SK-N-DZ (cell line): ENCODE measurements at regions not wholly inside any gene's neighbourhood (a gene's known extent, or its start where the extent isn't known, plus 50 kb on each side); places are given as distances from the start of the nearest gene placed in this dataset.

ENCODE experiments used
- DNase-seq: peaks from one replicate; pipeline ENCODE4 v3.0.0-alpha.2; 2015; ENCODE audit warnings: low spot score

DNA sequence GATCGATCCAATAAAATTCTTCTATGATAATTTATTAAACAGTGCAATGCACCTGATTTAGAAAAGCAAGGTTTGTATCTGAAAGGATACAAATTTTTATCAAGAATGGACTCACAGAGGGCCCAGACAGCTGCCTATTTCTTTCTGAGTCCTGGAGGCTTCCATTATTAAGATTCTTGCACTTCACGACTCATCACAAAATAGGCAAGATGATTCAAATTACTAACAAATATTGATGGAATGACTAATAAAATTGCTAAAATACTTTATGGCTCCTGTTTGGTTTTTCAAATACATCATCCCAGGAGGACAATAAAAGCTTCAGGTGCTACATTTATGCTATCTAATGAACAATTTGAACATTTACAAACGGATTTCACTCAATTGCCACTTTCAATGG, 483.0 kb upstream of the AGTR1 start:
- no peak for DNase-seq

DNA sequence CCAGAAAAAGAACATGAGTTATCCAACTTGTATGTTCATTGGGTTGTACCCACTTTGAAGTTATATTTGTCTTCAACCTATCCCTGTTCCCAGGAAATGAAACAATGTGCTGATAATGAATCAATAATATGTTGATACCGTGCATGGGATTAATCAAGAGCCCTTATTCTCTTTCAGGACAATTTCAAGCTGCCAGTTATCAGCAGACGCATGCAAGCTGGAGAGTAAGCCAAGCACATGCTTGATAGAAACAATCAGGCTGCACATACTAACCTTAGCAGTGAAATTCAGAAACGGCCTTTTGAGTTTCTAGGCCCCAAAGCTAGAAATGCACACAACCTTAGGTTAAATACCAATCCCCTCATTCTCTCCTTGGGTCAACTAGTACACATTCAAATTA, 480.4 kb upstream of the AGTR1 start:
- no peak for DNase-seq

DNA sequence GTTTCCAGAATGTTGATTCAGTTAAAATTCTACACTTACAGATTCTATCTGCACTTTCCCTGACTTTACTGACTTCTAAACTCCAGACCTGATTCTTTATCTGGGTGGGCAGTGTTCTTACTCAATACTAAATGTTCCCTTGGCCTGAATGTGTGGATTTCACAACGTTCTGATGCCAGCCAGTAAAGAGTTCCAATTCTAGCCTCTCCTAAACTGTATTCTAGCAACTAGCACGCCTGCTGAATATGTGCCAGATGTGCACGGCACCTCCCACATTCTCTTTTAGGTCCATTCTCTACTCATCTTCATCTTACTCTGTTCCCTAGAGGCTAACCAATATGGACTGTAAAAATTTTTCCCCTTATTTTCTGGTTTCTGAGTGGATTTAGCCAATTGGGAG, 479.5 kb upstream of the AGTR1 start:
- DNase-seq, result no peak

DNA sequence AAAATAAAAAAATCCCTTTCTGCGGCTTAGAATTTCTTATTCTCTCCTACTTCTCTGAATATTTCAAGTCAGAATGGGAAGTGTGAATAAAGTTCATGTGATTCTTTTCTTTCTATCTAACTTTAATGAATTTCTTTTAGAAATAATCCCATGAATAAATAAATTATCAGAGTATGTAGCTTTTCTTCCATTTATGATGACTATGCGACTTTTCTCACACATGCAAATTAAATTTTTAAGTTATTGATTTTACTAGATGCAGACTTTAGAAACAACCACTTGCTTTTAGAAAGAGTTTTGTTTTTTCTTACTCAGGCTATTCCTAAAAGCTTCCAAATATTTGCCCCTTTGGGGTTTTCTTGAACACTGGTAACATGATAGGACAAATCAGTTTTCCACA, 477.7 kb upstream of the AGTR1 start:
- DNase-seq, result no peak

DNA sequence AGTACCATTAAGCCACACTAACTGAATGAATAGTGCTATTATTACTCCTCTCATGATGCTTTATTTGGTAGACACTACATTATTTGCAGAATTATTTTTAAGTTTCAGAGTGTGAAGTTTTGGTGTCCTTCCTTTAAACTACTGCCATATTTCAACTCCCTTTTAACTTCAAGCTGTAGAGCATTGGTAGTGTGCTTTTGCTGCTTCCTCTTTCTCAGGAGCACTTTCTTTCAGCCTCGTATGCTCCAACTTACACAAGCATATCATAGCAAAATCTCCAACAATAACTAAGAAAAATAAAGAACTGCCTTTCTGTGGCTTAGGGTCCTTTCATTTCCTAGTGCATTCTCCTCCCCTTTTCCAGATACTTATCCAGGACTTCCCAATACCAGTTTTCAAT, 476.4 kb upstream of the AGTR1 start:
- no peak for DNase-seq

DNA sequence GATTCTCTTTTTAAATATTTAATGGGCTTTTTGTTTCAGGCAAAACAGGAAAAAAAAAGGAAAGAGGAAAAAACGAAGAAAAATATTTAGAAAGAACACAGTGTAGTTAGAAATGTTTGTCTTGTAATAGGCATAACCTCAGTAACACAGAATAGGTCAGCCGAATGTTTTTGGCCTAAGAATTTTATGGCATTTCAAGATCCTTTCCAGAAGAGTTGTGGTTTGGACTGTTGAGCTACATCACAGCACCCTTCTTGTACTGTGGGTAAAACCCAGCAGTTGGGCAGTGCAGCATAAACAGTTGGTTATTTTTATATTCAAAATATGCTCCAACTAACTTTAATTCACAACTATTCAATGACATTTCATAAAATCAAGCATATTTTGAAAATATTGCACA, 474.4 kb upstream of the AGTR1 start:
- DNase-seq, result no peak

DNA sequence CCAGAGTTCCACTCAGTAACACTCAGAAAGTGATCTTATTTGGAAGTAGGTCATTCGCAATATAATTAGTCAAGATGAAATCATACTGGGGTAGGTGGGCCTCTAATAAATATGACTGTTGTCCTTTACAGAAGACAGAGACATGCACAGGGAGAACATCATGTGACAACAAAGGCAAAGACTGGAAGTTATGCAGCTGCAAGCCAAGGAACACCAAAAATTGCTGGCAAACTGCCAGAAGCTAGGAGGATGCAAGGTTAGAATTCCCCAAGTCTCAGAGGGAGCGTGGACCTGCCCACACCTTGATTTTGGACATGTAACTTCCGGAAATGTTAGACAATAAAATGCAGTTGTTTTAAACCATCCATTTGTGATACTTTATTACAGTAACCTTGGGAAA, 471.5 kb upstream of the AGTR1 start:
- DNase-seq, result peak; percentile 51

DNA sequence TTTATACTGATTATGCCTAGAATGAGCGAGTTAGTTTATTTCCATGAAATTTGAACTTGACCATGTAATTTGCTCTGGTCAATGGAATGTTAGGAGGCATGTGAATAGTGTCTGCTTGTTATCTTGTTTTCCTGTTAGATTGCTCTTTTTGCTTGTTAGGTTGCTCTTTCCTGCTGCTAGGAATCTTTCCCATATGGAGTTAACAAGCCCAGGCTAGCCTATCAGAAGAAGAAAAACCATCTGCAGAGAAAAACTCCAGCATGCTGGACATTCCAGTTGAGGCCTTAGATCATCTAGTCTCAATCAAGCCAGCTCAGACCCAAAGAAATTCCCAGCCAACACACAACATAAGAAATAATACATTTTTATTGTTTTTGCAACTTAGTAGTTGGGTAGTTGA, 470.2 kb upstream of the AGTR1 start:
- no peak for DNase-seq

DNA sequence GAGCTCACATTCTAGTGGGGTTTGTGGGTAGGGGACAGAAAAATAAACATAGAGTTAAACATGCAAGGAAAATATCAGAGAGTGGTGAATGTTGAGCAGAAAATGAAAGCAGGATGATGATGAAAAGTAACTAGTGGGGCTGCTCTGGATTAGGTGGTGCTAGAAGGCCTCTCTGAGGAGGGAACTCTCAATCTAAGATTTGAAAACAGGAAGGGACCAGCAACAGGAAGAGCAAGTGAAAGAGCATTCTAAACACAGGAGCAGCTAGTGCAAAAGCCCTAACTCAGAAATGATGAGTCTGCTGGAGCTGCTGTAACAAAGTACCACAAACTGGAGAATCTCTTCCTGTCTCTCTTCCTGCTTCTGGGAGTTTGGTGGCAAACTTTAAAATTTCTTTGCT, 468.6 kb upstream of the AGTR1 start:
- DNase-seq, result no peak

DNA sequence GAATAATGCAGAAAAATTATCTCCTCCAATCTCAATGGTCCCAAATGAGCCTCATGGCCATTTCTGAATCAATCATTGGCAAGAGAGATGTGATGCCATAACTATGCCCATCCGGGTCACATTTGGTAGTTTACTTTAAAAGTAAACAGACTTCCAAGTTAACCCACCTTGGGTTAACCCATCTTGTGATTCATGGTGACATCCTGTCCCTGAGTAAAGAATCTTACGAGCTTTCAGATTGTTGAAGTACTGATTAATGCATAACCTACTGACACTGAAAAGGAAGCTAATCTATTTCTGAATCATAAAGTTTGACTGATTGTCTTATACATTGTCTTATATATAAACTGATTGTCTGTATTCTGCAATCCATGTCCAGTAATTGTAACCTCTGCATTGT, 467.2 kb upstream of the AGTR1 start:
- no peak for DNase-seq

DNA sequence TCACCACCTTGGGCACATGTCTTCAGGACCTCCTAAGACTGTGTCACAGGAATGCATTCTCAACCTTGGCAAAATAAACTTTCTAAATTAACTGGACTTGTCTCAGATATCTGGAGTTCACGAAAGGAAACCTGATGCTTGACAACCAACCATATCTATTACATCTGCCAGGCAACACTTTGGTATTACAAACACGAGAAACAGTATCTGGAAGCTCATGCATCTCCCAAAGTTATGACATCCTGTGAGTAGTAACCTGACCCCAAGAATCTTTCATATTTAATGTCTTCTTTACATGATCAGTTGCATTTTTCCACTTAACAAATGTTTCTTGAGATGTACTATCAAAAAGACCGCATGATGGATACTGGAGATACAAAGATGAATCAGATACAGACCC, 465.3 kb upstream of the AGTR1 start:
- DNase-seq, result no peak

DNA sequence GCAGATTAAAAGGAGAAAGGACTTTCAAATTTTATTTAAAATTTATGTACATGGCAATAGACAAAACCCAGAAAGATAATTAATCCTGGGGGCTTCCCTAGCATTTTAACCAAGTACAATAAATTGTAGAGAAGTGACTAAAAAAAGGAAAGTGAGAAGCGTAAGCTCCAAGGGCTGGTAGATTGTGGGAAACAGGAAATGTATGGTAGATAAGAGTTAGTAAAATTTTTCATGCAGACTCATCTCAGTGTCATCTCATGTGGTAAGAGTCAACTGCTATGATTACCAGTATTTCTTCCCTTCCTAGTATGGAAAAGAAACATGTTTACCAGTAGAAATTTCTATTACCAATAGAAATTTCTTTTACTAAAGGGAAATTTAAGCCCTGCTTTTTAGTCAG, 464.3 kb upstream of the AGTR1 start:
- no peak for DNase-seq

DNA sequence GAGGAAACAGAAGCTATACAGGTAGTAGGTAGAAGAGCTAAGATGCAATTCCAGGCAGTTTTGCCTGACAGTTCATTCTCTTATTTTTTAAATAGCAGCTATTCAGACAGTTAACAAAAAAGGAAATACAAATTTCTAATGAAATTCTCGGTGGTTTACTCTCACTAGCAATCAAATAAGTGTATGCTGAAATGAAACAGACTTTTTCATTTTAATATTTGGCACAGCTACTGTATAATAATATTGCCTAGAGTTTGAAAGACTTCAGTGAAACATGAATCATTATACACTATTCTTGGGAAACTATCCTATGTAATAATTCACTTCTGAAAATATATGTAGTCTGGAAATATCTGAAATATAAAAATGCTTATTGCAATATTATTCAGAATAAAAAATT, 463.2 kb upstream of the AGTR1 start:
- DNase-seq, result no peak

DNA sequence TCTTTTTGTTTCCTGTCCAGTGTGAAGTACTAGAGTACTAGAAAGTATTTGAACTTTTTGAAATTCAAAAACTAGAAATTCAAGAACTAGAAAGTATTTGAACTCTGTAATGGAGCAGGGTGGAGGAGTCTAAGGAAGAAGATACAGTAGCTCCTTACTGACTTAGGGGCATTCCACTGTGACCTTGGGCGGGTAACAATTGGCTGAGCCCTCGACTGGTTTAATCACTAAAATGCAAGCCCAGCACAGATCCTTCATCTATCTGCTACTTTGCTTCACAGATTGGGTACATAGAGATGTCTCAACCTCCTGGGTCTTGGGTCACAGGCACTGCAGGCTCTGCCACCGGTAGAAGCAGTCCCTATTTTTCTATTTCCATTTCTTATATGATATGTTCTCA, 462.1 kb upstream of the AGTR1 start:
- DNase-seq, result no peak

DNA sequence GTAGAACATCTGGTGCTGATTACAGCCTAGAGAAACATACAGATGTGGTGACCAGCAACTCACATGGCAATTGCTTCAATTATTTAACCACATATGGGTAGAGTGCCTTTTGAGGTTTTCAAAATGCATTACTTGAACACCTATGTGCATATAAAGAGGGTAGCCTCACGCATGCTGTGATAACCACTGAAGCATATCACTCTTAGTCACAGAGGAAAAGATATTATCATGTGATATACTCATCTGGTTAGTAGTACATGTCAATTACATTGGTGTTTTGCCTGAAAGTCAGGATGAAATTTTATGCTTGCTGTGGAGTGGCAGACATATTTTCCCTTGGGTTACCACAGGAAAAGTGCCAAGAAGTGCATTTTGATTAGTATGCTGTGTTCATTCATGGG, 459.3 kb upstream of the AGTR1 start:
- peak; percentile 21 for DNase-seq

DNA sequence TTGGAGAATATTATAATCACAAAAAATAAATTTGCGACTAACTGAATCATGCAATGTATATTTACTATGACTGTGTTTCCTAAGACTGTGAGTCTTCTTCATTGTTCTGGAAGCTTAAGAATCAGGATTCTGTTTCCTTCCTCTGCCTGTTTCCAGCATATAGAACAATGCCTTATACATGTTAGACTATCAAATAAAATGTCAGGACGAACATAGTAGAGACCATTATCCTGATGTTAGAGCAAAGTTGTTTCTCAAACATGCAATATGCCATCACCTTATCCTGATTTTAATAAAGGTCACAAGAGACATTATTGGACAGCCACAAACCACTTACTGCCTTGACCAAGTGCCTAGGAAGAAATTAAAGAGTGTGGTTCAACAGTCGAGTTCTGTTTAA, 457.4 kb upstream of the AGTR1 start:
- no peak for DNase-seq

DNA sequence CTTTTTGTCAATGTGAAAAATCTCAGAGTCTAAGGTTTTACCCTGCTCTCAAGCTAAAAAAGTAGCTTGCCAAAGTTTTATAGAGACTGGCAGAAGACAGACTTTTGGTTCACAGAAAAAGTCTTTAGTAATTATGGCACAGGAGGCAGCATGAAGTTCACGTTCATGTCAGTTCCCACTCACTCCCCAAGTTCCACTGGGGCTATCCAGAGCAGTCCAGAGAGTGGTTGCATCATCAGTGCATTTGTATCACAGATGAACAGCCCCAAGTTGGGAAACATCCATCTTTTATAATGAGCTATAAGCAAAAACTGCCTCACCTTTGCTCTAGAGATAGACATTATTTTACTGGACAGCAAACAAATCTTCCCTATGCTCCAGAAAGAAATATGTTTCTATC, 454.1 kb upstream of the AGTR1 start:
- no peak for DNase-seq

DNA sequence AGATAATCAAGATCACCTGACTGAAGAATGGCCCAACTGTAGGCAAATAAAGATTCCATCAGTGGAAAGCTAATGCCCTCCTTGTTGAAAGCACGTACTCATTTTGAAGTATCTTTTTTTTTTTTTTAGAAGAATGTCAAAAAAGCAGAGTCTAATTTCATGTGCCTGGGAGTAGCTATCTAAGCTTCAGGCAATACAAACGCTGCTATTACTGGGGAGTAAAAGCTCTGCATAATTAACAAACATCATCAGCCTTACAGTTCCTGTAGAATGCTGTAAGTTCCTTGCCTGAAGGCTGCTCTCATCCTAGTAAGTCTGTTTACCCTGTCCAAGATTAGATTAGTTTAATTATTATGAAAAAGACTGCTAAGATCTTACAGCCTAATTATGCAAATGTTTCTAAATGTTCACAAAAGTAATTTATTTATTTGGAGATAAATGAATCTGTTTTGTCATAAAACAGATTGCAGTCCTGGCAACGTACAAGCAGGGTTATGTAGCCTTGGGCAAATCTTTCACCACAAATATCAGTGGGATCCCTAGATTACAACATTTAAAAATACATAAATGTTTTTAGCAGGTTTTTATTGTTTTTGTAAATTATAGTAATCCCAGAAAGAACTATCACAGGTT, 451.3 kb upstream of the AGTR1 start:
- no peak for DNase-seq

DNA sequence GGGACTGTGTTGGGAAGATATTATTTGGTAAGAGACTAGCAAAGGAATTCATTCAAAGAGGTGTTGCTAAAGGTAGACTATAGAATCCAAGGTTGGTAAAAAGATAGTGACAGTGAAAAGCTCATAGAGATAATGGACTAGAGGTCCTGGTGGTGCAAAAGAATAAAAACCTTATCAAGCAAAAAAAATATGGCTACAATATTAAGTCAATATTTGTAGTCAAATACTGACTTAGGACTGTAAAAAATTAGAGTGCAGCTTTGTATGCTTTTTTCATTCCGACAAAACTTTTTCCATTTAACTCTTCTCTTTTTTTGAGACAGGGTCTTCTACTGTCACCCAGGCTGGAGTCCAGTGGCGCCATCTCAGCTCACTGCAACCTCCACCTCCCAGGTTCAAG, 444.0 kb upstream of the AGTR1 start:
- no peak for DNase-seq

DNA sequence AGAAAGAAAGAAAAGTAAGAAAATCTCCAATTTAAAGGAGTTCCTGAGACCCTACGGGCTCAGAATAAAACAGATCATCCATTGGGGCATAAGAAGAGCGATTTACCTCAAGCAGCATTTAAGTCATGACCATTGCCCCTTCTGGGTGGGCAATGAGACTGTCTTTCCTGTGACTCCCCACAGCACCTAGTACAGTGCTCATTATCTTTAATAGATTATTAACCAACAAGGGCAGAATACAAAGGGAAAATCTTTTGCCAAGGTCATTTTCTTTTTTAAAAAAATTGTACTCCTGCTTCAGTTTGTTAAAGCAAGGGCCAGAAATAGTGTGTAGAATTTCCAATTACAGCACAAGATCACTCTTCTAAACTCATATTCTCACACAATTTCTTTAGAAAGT, 443.3 kb upstream of the AGTR1 start:
- no peak for DNase-seq

DNA sequence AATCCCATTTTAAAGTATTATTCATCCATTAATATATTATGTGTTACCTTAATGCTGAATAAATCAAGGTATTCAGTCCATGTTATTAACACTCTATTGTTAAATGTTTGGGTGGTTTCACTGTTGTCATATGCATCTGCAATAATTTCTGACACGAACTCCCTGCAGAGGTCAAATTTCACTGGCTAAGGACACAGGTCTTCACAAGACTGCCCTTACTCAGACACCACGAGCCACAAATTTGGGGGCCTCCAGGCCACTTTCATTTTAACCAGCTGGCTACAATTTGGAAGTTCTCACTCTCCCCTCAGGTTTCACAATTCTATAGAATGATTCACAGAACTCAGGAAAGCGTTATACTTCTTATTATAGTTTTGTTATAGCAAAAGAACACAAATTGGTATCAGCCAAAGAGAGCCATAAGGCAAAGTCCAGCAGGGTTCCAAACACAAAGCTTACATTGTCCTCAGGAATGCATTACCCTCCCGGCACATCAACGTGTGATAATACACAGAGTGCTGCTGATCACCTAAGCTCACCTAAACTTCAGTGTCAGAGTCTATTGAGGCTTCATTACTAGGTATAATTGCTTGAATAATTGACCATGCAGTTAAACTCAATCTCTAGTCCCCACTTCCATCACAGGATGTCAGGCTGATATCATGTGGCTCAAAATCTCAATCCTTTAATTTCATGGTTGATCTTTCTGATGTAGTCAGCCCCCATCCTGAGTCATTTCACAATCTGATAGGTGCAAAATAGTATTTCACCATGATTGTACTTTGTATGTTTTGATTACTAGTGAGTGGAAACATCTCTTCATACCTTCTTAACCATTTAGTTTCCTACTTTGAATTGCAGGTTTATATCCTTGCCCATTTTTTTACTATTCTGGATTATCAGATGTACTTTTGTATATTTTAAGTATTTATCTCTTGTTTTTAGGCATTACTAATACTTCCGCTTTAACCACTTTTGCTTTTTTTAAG, 441.4 kb upstream of the AGTR1 start:
- DNase-seq, result no peak

DNA sequence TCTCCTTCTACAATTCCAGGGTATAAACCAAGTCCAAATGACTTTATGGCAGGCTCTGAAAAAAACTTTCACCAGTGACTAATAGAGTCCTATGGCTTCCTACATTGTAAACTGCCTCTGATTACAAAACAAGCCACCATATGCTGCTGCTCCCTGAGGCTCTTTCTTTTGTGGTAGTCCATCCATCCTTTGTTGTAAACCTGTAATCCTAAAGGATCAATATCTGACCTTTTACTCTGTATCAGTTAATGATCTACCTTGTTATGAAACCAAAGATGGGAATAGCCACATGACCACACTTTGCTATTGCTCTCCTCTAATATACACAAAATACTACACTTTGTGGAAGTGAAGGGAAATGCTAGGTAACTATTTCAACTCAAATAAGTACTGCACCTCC, 434.7 kb upstream of the AGTR1 start:
- DNase-seq, result no peak

DNA sequence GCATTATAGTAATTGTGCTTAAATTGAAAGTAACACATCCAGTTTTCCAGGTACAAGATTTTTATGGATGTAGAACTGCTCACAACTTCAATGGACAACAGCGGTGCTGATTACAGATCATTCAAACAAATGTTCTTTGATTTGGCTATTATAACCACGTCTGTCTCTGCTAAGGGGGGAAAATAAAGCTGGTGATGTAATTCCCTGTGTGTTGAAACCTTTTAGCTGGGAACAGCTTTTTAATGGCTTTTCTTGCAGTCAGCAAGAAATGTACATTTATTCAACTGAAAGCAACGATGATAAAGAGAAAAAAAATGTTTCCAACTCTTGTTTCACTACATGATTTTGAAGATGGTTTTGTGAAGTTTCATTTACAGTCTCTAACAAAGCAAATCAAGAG, 431.9 kb upstream of the AGTR1 start:
- no peak for DNase-seq
